Activated naive CD8-positive, alpha-beta T cell (primary cell): ENCODE measurements at regions not wholly inside any gene's neighbourhood (a gene's known extent, or its start where the extent isn't known, plus 50 kb on each side); places are given as distances from the start of the nearest gene placed in this dataset.

Source experiments
- H3K27ac Mint-ChIP-seq: one replicate; pipeline ENCODE4 v1.8.0; 2021; ENCODE audit warnings: mixed read lengths
- H3K27me3 Mint-ChIP-seq: one replicate; pipeline ENCODE4 v1.8.0; 2021; ENCODE audit warnings: mixed read lengths
- H3K36me3 Mint-ChIP-seq: one replicate; pipeline ENCODE4 v1.8.0; 2021; ENCODE audit warnings: mixed read lengths
- H3K4me1 Mint-ChIP-seq: one replicate; pipeline ENCODE4 v1.8.0; 2021; ENCODE audit warnings: low read depth, mixed read lengths
- H3K4me3 Mint-ChIP-seq: one replicate; pipeline ENCODE4 v1.8.0; 2021; ENCODE audit warnings: mild to moderate bottlenecking, mixed read lengths
- H3K9me3 Mint-ChIP-seq: one replicate; pipeline ENCODE4 v1.8.0; 2021; ENCODE audit warnings: low read depth, mixed read lengths

DNA sequence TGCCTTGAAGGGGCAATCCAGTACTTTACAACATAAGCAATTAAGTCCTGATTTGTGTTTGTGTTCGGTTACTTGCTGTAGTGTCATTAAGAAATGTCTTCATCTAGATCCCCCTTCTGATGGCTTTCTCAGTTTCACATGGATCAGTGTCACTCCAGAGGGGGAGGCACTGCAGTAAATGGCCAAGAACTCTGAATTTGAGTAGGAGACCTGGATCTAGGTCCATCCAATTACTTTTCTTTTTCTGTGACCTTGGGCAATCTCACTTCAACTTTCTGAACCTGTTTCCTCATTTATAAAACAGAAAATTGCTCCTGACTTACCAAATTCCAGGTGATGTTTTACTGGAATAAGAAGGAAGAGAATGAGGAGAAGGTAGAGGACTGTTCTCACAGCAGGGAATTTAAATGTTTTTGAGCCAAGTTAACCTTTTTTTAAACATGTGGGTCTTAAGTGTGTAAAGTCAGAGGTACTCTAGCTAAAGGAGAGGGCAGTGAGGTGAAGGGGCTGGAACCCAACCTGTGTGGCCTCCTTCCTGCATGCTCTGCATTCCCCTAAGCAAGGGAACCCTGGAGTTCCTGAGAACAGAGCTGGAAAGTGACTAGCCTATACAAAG, 285.5 kb downstream of the HACE1 start:
- no peaks in the 10 kb centered on the region for H3K27me3 Mint-ChIP-seq
- H3K27ac Mint-ChIP-seq = no peak overlapping the region
- no peaks in the 10 kb centered on the region for H3K9me3 Mint-ChIP-seq
- no peaks in the 10 kb centered on the region for H3K4me1 Mint-ChIP-seq
- no peaks in the 10 kb centered on the region for H3K36me3 Mint-ChIP-seq
- no peak overlapping the region for H3K4me3 Mint-ChIP-seq

DNA sequence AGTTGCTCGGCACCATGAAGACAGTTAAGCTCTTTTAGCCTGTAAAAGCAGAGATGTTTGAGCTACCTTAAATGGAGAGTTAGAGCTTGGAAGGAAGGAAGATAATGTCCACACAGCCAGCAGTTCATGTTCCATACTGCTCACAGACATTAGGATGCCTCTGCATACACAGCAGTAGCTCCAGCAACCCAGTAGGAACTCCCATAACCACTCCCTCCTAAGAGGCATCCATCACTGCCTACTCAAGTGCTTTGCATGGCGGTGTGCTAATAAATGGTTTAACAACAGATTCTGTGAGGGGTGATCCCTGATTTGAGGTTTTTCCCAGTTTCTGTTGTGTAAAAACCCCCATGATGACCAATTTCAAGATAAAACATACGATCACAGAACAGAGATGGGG, 286.4 kb downstream of the HACE1 start:
- Mint-ChIP-seq H3K4me1 (no peaks in the 10 kb centered on the region), H3K27ac (no peak overlapping the region), H3K27me3 (no peaks in the 10 kb centered on the region), H3K36me3 (no peaks in the 10 kb centered on the region), H3K4me3 (no peak overlapping the region), H3K9me3 (no peaks in the 10 kb centered on the region)

DNA sequence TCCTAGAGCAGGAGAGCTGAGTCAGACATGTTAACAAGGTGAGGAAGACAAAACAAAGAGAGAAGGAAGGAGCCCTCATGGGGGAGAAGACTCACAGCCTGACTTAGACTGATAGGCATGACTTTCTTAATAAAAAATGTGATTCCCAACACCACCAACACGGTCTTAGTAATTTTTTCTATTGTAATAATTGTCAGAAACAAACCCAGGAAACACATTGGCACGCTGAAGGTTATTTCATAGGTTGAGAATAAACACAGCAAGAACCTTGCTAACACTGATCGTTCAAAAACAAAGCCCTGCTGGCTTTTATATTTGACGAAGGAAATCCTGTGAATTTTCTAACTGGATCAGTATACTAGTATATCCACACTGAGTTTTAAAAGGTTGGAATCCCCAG, 286.8 kb downstream of the HACE1 start:
- H3K27me3 Mint-ChIP-seq = no peaks in the 10 kb centered on the region
- H3K9me3 Mint-ChIP-seq = no peaks in the 10 kb centered on the region
- H3K4me1 Mint-ChIP-seq = no peaks in the 10 kb centered on the region
- no peaks in the 10 kb centered on the region for H3K36me3 Mint-ChIP-seq
- H3K27ac Mint-ChIP-seq = no peak overlapping the region
- H3K4me3 Mint-ChIP-seq = no peak overlapping the region

DNA sequence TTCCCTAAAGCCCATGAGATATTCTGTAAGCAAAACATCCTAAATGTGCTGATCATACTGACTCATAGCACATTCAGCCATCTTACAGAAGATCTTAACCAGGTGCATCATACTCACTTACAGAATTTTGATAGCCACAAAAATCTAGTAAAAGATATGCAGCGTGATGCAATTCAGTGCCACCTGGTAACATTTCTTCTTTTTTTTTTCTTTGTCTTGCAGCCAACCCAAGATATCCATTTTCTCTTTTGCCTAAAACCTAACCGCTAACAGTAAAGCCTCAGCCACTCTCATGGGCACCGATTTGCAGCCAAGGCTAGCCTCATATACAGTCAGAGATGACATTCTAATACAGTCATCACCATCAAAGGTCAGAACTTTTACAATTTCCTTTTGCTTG, 293.3 kb downstream of the HACE1 start:
- Mint-ChIP-seq H3K27me3 (no peaks in the 10 kb centered on the region), H3K27ac (no peak overlapping the region), H3K4me1 (no peaks in the 10 kb centered on the region), H3K36me3 (no peaks in the 10 kb centered on the region), H3K9me3 (no peaks in the 10 kb centered on the region), H3K4me3 (no peak overlapping the region)

DNA sequence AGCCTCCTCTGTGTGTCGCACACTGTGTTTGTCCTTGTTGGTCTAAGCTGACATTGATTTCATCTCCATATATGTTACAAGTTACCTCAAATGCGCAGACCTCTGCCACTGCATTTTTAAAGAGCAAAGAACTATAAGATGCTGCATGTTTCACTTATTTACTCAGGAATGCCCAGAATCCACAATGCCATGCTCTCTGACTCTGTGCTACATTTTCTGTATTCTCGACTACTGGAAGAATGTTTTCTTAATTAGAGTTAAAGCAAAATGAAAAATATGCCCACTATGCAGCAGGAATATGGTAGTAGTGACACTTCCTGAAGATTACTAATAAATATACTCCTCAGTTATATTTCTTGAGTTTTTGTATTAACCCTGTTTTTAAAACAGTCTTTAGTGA, 296.4 kb downstream of the HACE1 start:
- no peak overlapping the region for H3K4me3 Mint-ChIP-seq
- no peaks in the 10 kb centered on the region for H3K4me1 Mint-ChIP-seq
- no peak overlapping the region for H3K27ac Mint-ChIP-seq
- no peaks in the 10 kb centered on the region for H3K9me3 Mint-ChIP-seq
- H3K36me3 Mint-ChIP-seq = no peaks in the 10 kb centered on the region
- H3K27me3 Mint-ChIP-seq = no peaks in the 10 kb centered on the region

DNA sequence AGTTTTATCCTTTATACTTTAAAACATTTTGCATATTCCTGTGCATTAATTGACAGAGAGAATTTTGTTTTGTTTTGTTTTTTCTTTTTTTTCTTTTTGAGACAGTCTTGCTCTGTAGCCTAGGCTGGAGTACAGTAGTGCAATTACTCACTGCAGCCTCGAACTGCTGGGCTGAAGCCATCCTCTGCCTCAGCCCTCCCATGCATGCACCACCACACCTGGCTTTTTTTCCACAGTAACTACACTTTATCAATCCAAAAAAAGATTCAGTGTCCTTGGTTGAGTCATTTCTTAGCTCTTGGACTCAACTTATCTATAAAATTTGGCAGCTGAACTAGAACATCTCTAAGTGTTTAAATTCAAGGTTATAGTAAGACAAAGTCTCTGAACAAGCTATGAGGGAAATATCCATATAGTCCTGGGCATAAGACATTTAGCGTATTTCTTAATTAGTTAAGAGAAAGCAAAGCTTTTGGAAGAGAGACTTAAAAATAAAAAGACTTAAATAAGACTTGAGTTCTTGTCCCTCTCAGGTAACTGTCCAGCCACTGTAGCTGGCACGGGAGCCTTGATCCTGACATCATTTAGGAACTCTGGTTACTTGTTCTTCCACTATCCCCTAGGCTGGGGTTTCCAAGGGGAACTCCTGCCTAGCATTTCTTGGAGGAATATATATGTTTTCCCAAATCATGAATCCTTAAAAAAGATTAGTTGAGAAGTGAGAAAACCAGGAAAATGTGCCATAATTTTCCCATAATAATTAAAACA, 300.1 kb downstream of the HACE1 start:
- H3K27me3 Mint-ChIP-seq = no peaks in the 10 kb centered on the region
- H3K4me1 Mint-ChIP-seq = no peaks in the 10 kb centered on the region
- no peaks in the 10 kb centered on the region for H3K9me3 Mint-ChIP-seq
- H3K27ac Mint-ChIP-seq = no peak overlapping the region
- no peaks in the 10 kb centered on the region for H3K36me3 Mint-ChIP-seq
- H3K4me3 Mint-ChIP-seq = no peak overlapping the region

DNA sequence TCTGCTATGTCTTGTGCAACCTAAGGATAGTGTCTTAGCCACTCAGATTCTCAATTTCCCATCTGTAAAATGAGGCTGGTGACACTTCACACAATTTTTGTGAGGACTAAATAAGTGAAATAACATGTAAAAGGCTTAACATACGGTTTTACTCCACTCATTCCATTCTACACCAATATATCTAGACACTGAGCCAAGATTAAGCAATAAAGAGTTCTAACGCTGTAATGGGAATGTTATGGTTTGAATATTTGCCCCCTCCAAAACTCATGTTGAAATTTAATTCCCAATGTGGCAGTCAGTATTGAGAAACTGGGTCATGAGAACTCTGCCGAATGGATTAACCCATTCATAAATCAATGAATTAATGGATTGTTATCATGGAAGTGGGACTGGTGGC, 301.0 kb downstream of the HACE1 start:
- no peaks in the 10 kb centered on the region for H3K27me3 Mint-ChIP-seq
- no peaks in the 10 kb centered on the region for H3K36me3 Mint-ChIP-seq
- no peaks in the 10 kb centered on the region for H3K4me1 Mint-ChIP-seq
- no peak overlapping the region for H3K27ac Mint-ChIP-seq
- H3K9me3 Mint-ChIP-seq = no peaks in the 10 kb centered on the region
- no peak overlapping the region for H3K4me3 Mint-ChIP-seq

DNA sequence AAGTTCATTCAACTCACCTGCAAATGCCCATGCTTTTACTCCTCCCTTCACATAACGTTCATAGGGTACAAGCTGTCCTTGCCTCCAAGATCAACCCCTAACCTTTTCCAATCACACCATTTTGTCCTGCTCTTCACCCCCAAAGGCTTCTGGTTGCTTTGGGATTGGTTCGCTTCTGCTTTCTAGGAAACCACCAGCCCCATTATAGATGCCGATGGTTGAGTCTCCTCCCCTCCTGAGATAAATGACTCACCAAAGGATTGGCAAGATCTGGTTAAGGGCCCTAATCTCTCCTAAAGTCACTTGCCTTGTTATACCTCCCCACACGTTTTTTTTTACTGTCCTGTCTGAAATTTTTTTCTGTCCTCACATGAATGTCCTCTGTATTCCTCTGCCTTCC, 311.4 kb downstream of the HACE1 start:
- Mint-ChIP-seq H3K27me3 (peaks cover 12% of the 10 kb centered on the region), H3K27ac (no peak overlapping the region), H3K4me3 (no peak overlapping the region), H3K9me3 (no peaks in the 10 kb centered on the region), H3K36me3 (no peaks in the 10 kb centered on the region), H3K4me1 (no peaks in the 10 kb centered on the region)

DNA sequence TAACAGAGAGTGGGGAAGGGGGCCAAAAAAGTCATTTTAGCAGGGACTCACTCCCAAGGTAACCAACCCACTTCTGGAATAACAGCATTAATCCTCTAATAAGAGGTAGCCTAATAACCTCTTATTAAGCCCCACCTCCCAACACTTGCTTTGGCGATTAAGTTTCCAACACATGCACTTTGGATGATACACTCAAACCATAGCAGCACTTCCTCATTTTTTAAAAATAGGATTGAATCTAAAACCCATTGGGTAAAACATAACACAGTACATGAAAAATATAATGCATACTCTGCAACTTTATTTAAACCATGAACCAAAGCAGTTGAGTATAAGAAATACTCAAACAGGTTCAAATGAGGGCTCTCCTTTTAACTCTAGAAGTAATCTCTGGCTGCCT, 318.3 kb downstream of the HACE1 start:
- Mint-ChIP-seq H3K36me3 (no peaks in the 10 kb centered on the region), H3K27me3 (peaks cover 7% of the 10 kb centered on the region), H3K4me1 (no peaks in the 10 kb centered on the region), H3K9me3 (no peaks in the 10 kb centered on the region), H3K4me3 (no peak overlapping the region), H3K27ac (no peak overlapping the region)

DNA sequence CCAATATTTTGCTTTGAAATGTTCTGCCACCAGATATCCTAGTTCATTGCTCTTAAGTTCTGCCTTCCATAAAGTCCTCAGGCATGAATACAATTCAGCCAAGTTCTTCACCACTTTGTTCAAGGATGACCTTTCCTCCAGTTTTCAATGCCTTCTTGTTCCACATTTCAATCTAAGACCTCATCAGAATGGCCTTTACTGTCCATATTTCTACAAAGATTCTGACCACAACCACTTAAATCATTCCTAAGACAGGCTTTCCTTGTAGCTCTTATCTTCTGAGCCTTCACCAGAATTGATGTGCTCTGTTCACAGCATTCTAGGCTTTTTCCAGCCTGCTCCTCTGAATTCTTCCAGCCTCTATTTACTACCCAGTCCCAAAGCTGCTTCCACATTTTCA, 319.0 kb downstream of the HACE1 start:
- H3K9me3 Mint-ChIP-seq = no peaks in the 10 kb centered on the region

DNA sequence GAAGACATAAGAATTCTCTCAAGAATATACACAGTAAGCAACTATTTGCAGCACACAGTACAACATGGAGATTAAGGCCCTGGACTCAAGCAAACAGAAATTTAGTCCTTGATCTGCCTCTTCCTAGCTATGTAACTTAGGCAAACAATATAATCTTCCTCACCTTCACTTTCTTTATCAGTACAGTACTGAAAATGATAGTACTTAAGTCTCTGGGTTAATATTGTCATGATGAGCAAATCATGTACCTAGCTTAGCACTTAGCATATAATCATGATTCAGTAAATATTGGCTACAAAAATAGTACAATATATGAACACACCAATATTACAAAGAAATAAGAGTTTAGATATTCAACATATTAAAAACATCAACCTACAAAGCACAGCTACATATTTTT, 320.5 kb downstream of the HACE1 start:
- no peaks in the 10 kb centered on the region for H3K4me1 Mint-ChIP-seq
- H3K4me3 Mint-ChIP-seq = no peak overlapping the region
- no peaks in the 10 kb centered on the region for H3K36me3 Mint-ChIP-seq
- peaks cover 10% of the 10 kb centered on the region for H3K27me3 Mint-ChIP-seq
- H3K27ac Mint-ChIP-seq = no peak overlapping the region
- no peaks in the 10 kb centered on the region for H3K9me3 Mint-ChIP-seq

More for the DNA sequence above, 319.0 kb downstream of the HACE1 start:
- Mint-ChIP-seq H3K4me3 (no peak overlapping the region), H3K27ac (no peak overlapping the region), H3K27me3 (peaks cover 7% of the 10 kb centered on the region), H3K36me3 (no peaks in the 10 kb centered on the region), H3K4me1 (no peaks in the 10 kb centered on the region)

DNA sequence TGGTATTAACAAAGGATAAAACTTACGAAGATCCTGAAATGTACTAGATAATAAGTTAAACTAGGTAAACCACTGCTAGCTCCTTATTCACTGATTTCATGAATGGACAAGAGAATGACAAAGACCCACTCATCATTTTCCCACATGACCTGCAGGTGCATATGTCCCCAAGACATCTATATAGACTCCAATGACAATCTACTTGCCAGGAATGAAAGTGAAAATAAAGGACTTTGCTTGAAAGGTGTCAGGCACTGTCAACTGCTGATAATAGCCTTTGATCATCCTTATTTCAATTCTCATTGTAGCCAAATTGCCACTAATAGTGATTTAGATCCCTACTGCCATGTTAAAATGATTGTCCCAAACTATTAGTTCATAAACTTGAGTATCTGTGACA, 321.8 kb downstream of the HACE1 start:
- Mint-ChIP-seq H3K36me3 (no peaks in the 10 kb centered on the region), H3K27ac (no peak overlapping the region), H3K27me3 (peaks cover 5% of the 10 kb centered on the region), H3K4me3 (no peak overlapping the region), H3K9me3 (no peaks in the 10 kb centered on the region), H3K4me1 (no peaks in the 10 kb centered on the region)

DNA sequence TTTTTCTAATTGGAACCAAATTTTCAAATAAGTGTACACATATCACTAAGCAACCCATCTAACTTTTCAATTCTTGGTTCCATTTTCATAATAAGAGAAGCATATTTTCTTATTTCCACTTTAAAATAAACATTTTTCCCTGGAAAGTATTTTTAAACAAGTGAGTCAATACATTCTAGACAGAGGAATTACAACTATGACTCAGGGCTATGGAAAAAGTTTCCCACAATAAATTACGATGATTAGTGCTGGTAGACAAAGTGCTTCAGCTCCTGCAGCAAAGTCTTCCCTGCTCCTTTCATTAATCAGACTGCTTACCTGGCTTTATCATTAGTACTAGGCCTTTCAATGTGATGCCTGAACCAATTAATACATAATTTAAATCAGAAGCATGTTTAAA, 322.5 kb downstream of the HACE1 start:
- Mint-ChIP-seq H3K4me3 (no peak overlapping the region), H3K27me3 (peaks cover 5% of the 10 kb centered on the region), H3K9me3 (no peaks in the 10 kb centered on the region)

DNA sequence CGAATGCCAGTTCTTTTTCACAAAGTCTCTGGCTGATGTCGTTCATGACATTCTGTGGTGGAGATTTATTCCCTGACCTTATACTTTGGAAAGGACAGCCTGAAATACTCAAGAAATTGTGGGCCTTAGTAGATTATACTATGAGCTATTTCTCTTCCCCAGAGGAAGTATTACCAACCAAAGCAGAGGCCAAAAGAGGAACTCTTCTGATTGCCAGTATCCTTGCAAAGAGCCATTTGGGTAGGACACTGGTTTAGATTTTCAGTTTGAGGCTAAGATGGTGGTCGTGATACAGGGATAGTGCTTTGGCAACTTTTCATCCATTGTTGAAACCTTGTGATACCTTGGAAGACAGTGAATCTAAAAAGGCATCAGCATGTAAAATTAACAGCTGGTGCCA, 327.3 kb downstream of the HACE1 start:
- H3K36me3 Mint-ChIP-seq = no peaks in the 10 kb centered on the region

More for the DNA sequence above, 322.5 kb downstream of the HACE1 start:
- Mint-ChIP-seq H3K4me1 (no peaks in the 10 kb centered on the region), H3K36me3 (no peaks in the 10 kb centered on the region), H3K27ac (no peak overlapping the region)

DNA sequence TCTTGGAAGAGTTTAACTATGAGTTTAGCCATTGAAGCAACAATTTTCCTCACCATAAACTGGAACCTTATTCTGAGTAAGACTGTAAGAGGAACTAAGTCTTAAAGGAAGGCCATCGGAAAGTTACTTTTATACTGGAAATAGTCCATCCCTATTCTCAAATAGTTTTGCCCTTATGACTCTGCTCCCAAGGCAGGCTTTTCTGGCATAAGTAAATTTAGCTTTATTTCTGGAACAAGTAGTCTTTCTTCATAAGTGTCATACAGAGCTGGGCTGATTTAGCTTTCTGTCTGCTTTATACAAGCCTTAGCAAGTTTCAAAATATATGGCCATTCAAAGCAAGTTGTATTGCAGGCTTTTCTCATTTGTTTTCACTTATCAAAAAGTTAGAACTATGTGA, 328.1 kb downstream of the HACE1 start:
- Mint-ChIP-seq H3K36me3 (no peaks in the 10 kb centered on the region), H3K27ac (no peak overlapping the region), H3K4me3 (no peak overlapping the region), H3K27me3 (peaks cover 5% of the 10 kb centered on the region), H3K9me3 (no peaks in the 10 kb centered on the region), H3K4me1 (no peaks in the 10 kb centered on the region)

More for the DNA sequence above, 327.3 kb downstream of the HACE1 start:
- Mint-ChIP-seq H3K4me1 (no peaks in the 10 kb centered on the region), H3K4me3 (no peak overlapping the region), H3K27me3 (peaks cover 5% of the 10 kb centered on the region), H3K27ac (no peak overlapping the region), H3K9me3 (no peaks in the 10 kb centered on the region)
